Mesenchymal stem cell (in vitro differentiated cells and primary cell): ENCODE measurements at regions not wholly inside any gene's neighbourhood (a gene's known extent, or its start where the extent isn't known, plus 50 kb on each side); places are given as distances from the start of the nearest gene placed in this dataset.
A peak's percentile ranks its signal among the peaks of the same experiment; 100 is the strongest.

Source experiments
- DNase-seq: peaks from one replicate; pipeline ENCODE4 v3.0.0-alpha.2; 2013
- H2AFZ ChIP-seq: one replicate; pipeline ENCODE4 v1.6.1; 2013; ENCODE audit warnings: low read depth, mild to moderate bottlenecking, control low read depth, inconsistent platforms, low read length, moderate library complexity
- H2AK5ac ChIP-seq: 2 replicates; pipeline ENCODE4 v1.6.1; 2013; ENCODE audit warnings: low read length, moderate library complexity, mild to moderate bottlenecking, inconsistent platforms; ENCODE audit not compliant: severe bottlenecking
- H2BK120ac ChIP-seq: one replicate; pipeline ENCODE4 v1.6.1; 2013; ENCODE audit warnings: low read depth, mild to moderate bottlenecking, inconsistent platforms, low read length, moderate library complexity
- H2BK12ac ChIP-seq, 2 experiments: one replicate each; pipeline ENCODE4 v1.6.1; 2013; ENCODE audit warnings: inconsistent platforms in 2 of 2, low read length in 2 of 2, mild to moderate bottlenecking in 2 of 2, moderate library complexity in 2 of 2, control low read depth in 1 of 2
- H2BK15ac ChIP-seq: one replicate; pipeline ENCODE4 v1.6.1; 2013; ENCODE audit warnings: mild to moderate bottlenecking, low read depth, inconsistent platforms; ENCODE audit not compliant: poor library complexity, severe bottlenecking
- H2BK5ac ChIP-seq: 2 replicates; pipeline ENCODE4 v1.6.1; 2013; ENCODE audit warnings: low read depth, mild to moderate bottlenecking, low read length, control low read depth, inconsistent platforms; ENCODE audit not compliant: poor library complexity, severe bottlenecking
- H3K14ac ChIP-seq, 2 experiments: one replicate each; pipeline ENCODE4 v1.6.1; 2013; ENCODE audit warnings: inconsistent platforms in 2 of 2, low read length in 2 of 2, control low read depth in 1 of 2, mild to moderate bottlenecking in 1 of 2, moderate library complexity in 1 of 2
- H3K18ac ChIP-seq, 2 experiments: one replicate each; pipeline ENCODE4 v1.6.1; 2013; ENCODE audit warnings: inconsistent platforms in 2 of 2, low read length in 2 of 2, control low read depth in 1 of 2, low read depth in 1 of 2, mild to moderate bottlenecking in 1 of 2
- H3K23ac ChIP-seq, 2 experiments: one replicate each; pipeline ENCODE4 v1.6.1; 2013; ENCODE audit warnings: inconsistent platforms in 2 of 2, low read length in 2 of 2, mild to moderate bottlenecking in 2 of 2, moderate library complexity in 2 of 2, control low read depth in 1 of 2
- H3K27ac ChIP-seq: 2 replicates; pipeline ENCODE4 v1.5.1; 2013; ENCODE audit warnings: mild to moderate bottlenecking, moderate library complexity, low read length, control low read depth, inconsistent platforms; ENCODE audit not compliant: poor library complexity, severe bottlenecking
- H3K27me3 ChIP-seq, 2 experiments: 2 replicates each; pipeline versions ENCODE4 v1.6.1 to v1.7.0; 2013; ENCODE audit warnings: low read length in 2 of 2, mild to moderate bottlenecking in 2 of 2, moderate library complexity in 2 of 2, control low read depth in 1 of 2, inconsistent platforms in 1 of 2; ENCODE audit not compliant: control insufficient read depth in 1 of 2, insufficient read depth in 1 of 2
- H3K36me3 ChIP-seq, 2 experiments: 2 replicates each; pipeline versions ENCODE4 v1.6.1 to v1.7.0; 2013; ENCODE audit warnings: low read length in 2 of 2, control low read depth in 1 of 2, inconsistent platforms in 1 of 2, low read depth in 1 of 2, mild to moderate bottlenecking in 1 of 2; ENCODE audit not compliant: insufficient read depth in 2 of 2, control insufficient read depth in 1 of 2
- H3K4ac ChIP-seq, 2 experiments: one replicate each; pipeline ENCODE4 v1.6.1; 2013; ENCODE audit warnings: inconsistent platforms in 2 of 2, low read length in 2 of 2, mild to moderate bottlenecking in 2 of 2, moderate library complexity in 2 of 2, control low read depth in 1 of 2, low read depth in 1 of 2
- H3K4me1 ChIP-seq: 2 replicates; pipeline ENCODE4 v1.6.1; 2013; ENCODE audit warnings: low read depth, low read length, control low read depth; ENCODE audit not compliant: control insufficient read depth, insufficient read depth
- H3K4me2 ChIP-seq: 2 replicates; pipeline ENCODE4 v1.6.1; 2013; ENCODE audit warnings: low read length, mild to moderate bottlenecking, inconsistent platforms; ENCODE audit not compliant: poor library complexity, severe bottlenecking
- H3K4me3 ChIP-seq, 2 experiments: 2 replicates each; pipeline versions ENCODE4 v1.5.1 to v1.7.0; 2013; ENCODE audit warnings: low read length in 2 of 2, mild to moderate bottlenecking in 2 of 2, control low read depth in 1 of 2, low read depth in 1 of 2; ENCODE audit not compliant: insufficient read depth in 1 of 2
- H3K79me1 ChIP-seq: replicated peaks from 2 replicates; pipeline ENCODE4 v1.6.1; 2013; ENCODE audit warnings: mild to moderate bottlenecking, control low read depth, low read length, inconsistent platforms; ENCODE audit not compliant: poor library complexity, severe bottlenecking
- H3K9ac ChIP-seq: 2 replicates; pipeline ENCODE4 v1.7.0; 2013; ENCODE audit warnings: mild to moderate bottlenecking, low read length, moderate library complexity
- H3K9me3 ChIP-seq: 2 replicates; pipeline ENCODE4 v1.7.0; 2013; ENCODE audit warnings: mild to moderate bottlenecking, low read length; ENCODE audit not compliant: control insufficient read depth
- H4K8ac ChIP-seq: one replicate; pipeline ENCODE4 v1.6.1; 2013; ENCODE audit warnings: inconsistent platforms, mild to moderate bottlenecking, low read length, moderate library complexity
- H4K91ac ChIP-seq: one replicate; pipeline ENCODE4 v1.6.1; 2013; ENCODE audit warnings: mild to moderate bottlenecking, low read length, inconsistent platforms
- WGBS: methylation state at CpG from one replicate; pipeline ENCODE4 v1.1.7; 2013; ENCODE audit warnings: mixed read lengths; 5-methylcytosine and 5-hydroxymethylcytosine counted together

- WGBS = 79% methylated on average over 3 of the region's 4 CpGs
- Histone ChIP-seq H2BK120ac (no peak overlapping the region), H3K9me3 (no peaks in the 10 kb centered on the region), H3K79me1 (no peaks in the 10 kb centered on the region), H2AFZ (no peak overlapping the region), H2BK12ac (no peak overlapping the region), H4K8ac (no peak overlapping the region), H3K4me2 (no peak overlapping the region), H3K27me3 (no peaks in the 10 kb centered on the region), H3K18ac (no peak overlapping the region), H3K36me3 (no peaks in the 10 kb centered on the region), H4K91ac (no peak overlapping the region), H3K4ac (no peak overlapping the region), H3K4me3 (no peak overlapping the region), H3K4me1 (no peaks in the 10 kb centered on the region), H2BK15ac (no peak overlapping the region), H3K23ac (no peak overlapping the region), H3K14ac (no peak overlapping the region), H2AK5ac (no peak overlapping the region), H3K27ac (no peak overlapping the region), H2BK5ac (no peak overlapping the region), H3K9ac (no peak overlapping the region)
- no peak for DNase-seq
These were observed 305.5 kb upstream of the KYNU start for GRCh38 chr2:142571934-142572333.

GRCh38 chr2:142562900-142563299, 314.6 kb upstream of the KYNU start:
- no peak overlapping the region for H3K23ac ChIP-seq
- H2BK15ac ChIP-seq = no peak overlapping the region
- no peak overlapping the region for H3K27ac ChIP-seq
- no peak overlapping the region for H2AFZ ChIP-seq
- H2BK12ac ChIP-seq = no peak overlapping the region
- H3K4me2 ChIP-seq = no peak overlapping the region
- H3K79me1 ChIP-seq = no peaks in the 10 kb centered on the region
- no peak for DNase-seq
- no peak overlapping the region for H3K18ac ChIP-seq
- H3K27me3 ChIP-seq = no peaks in the 10 kb centered on the region
- no peak overlapping the region for H2AK5ac ChIP-seq
- H3K14ac ChIP-seq = no peak overlapping the region
- no peak overlapping the region for H3K4ac ChIP-seq
- no peak overlapping the region for H2BK120ac ChIP-seq
- no peak overlapping the region for H3K9ac ChIP-seq
- no peak overlapping the region for H4K8ac ChIP-seq
- H4K91ac ChIP-seq = no peak overlapping the region
- 92% methylated on average over 8 of the region's 8 CpGs for WGBS
- no peaks in the 10 kb centered on the region for H3K9me3 ChIP-seq
- no peaks in the 10 kb centered on the region for H3K36me3 ChIP-seq
- H3K4me3 ChIP-seq = no peak overlapping the region
- H2BK5ac ChIP-seq = no peak overlapping the region
- H3K4me1 ChIP-seq = no peaks in the 10 kb centered on the region

DNA sequence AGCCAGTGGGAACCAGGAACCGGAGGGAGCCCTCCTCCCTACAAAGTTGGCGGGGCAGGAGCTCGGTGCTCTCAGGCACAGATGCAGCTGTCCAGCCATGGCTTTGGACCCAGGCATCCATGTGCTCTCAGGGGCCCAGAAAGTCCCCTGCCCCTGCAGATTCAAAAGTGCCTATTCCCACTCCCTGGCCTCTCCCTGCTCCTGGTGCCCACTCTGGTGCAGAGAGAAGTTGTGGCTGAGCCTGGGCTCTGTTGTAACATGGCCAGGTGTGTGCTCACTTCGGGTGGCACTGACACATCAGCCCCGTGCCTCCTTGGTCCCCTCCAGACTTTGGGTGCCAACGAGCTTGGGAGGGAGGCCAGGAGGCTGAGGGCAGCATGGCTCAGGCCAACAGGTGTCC, 315.8 kb upstream of the KYNU start:
- no peak overlapping the region for H3K23ac ChIP-seq
- H3K27me3 ChIP-seq = no peaks in the 10 kb centered on the region
- H3K4me2 ChIP-seq = no peak overlapping the region
- H3K4ac ChIP-seq = no peak overlapping the region
- no peaks in the 10 kb centered on the region for H3K36me3 ChIP-seq
- H3K27ac ChIP-seq = no peak overlapping the region
- H2AK5ac ChIP-seq = no peak overlapping the region
- no peaks in the 10 kb centered on the region for H3K9me3 ChIP-seq
- WGBS = 89% methylated on average over 5 of the region's 6 CpGs
- no peaks in the 10 kb centered on the region for H3K4me1 ChIP-seq
- no peaks in the 10 kb centered on the region for H3K79me1 ChIP-seq
- no peak overlapping the region for H2BK5ac ChIP-seq
- no peak overlapping the region for H3K4me3 ChIP-seq
- no peak overlapping the region for H3K9ac ChIP-seq
- H2BK12ac ChIP-seq = no peak overlapping the region
- no peak for DNase-seq
- no peak overlapping the region for H4K8ac ChIP-seq
- peak overlapping the region in 1 of 2 experiments; percentile 53 for H3K14ac ChIP-seq
- H2AFZ ChIP-seq = no peak overlapping the region
- no peak overlapping the region for H2BK15ac ChIP-seq
- no peak overlapping the region for H3K18ac ChIP-seq
- no peak overlapping the region for H2BK120ac ChIP-seq
- no peak overlapping the region for H4K91ac ChIP-seq

- peak; percentile 55 for DNase-seq
- no peak overlapping the region for H2AFZ ChIP-seq
- H2BK5ac ChIP-seq = no peak overlapping the region
- no peaks in the 10 kb centered on the region for H3K36me3 ChIP-seq
- H3K4me2 ChIP-seq = no peak overlapping the region
- H2BK15ac ChIP-seq = no peak overlapping the region
- no peak overlapping the region for H2BK120ac ChIP-seq
- WGBS = 22% methylated on average over 1 of the region's 1 CpG
- H3K79me1 ChIP-seq = no peaks in the 10 kb centered on the region
- no peak overlapping the region for H3K27ac ChIP-seq
- H4K91ac ChIP-seq = no peak overlapping the region
- no peak overlapping the region for H2BK12ac ChIP-seq
- no peak overlapping the region for H3K4ac ChIP-seq
- peaks cover 2% of the 10 kb centered on the region for H3K9me3 ChIP-seq
- H2AK5ac ChIP-seq = no peak overlapping the region
- H3K4me3 ChIP-seq = no peak overlapping the region
- H3K9ac ChIP-seq = no peak overlapping the region
- no peaks in the 10 kb centered on the region for H3K4me1 ChIP-seq
- no peaks in the 10 kb centered on the region for H3K27me3 ChIP-seq
- H3K23ac ChIP-seq = no peak overlapping the region
- H4K8ac ChIP-seq = no peak overlapping the region
- no peak overlapping the region for H3K18ac ChIP-seq
- H3K14ac ChIP-seq = no peak overlapping the region
These were observed 320.1 kb upstream of the KYNU start for GRCh38 chr2:142557391-142557790.
